HUDEP-2 (cell line): ENCODE measurements at regions not wholly inside any gene's neighbourhood (a gene's known extent, or its start where the extent isn't known, plus 50 kb on each side); places are given as distances from the start of the nearest gene placed in this dataset.

Source experiments
- DNase-seq, 76 experiments: peaks; one replicate each; lab custom pipeline; 2025; ENCODE audit not compliant: unreplicated experiment in 76 of 76; lab: John Stamatoyannopoulos, UW

DNA sequence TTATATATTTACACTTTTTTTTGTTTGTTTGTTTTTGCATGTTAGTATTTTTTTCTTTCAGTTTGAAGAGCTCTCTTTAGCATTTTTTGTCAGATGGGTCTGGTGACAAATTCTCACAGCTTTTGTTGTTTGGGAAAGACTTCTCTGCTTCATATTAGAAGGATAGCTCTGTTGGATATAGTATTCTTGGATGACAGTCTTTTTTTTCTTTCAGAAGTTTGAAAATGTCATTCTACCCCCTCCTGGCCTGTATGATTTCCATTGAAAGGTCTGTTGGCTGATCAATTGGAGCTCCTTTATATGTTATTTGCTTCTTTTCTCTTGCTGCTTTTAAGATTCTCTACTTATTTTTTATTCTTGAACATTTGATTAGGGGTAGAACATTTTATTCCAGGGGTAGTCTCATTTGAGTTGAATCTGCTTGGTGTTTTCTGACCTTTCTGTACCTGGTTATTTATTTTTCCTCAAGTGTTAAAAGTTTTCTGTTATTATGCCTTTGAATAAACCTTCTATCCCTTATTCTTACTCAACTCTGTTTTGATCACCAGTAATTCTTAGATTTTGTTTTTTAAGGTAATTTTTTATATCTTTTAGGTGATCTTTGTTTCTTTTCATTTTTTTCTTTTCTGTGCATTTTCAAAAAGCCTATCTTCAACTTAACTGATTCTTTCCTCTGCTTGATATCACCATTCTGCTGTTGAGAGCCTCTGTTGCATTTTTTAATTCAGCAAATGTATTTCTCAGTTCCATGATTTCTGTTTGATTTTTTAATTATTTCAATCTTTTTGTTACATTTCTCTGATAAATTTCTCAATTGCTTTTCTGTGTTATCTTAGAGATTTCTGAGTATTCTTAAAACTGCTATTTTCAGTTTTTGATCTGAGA lies 176.8 kb upstream of the ECI2 start:
- DNase-seq: no peak

DNA sequence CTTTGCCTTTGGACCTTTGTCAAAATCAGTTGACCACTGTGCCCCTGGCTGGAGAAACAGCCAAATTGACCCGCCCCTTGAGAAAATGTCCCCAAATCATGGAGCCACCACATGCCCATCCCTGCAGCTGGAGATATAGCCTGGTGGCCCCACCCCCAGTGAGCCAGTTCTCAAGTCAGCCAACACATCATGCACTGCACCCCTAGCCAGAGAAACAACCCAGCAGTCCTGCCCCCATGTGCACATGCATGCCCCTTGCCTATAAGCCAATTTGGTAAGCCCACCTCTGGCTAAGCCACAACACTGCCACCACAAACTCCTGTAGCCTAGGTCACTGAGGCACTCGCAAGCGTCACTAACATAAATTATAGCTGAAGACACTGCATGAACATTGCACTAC lies 174.2 kb upstream of the ECI2 start:
- DNase-seq: no peak

DNA sequence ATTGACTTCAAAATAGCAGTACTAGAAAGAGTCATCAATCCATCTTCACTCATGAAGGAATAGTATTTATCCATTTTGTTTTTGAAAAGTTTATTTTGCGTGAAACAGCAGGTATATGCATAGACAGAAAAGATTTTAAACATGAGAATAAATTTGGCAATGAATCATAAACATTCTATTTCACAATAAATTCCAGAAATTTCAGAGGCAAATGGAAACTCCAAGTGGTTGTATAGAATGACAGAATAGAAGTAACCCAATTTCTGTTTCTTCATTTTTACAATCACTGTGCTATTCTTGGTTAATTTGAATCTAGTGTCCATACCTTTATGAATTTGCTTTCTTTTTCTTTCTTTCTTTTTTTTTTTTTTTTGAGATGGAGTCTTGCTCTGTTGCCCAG lies 173.0 kb upstream of the ECI2 start:
- no peak for DNase-seq

DNA sequence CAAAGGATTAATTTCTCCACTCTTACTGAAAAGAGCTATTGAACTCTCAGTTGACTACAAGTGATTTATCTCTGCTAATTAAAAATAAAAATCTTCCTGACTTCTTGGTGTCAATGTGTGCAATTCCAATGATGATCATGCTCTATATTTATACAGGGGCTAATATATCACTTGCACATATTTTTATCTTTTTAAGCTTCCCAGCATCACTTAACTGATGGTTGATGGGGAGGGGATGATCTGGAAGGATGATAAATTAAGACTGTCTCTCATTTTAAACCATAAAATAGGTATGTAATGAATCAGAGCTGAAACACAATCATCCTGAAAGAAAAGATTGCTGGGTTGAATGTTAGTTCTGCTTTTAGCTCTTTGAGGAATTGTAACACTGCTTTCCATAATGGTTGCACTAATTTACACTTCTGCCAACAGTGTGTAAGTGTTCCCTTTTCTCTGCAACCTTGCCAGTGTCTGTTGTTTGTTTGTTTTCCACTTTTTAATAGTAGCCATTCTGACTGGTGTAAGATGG lies 169.6 kb upstream of the ECI2 start:
- no peak for DNase-seq

DNA sequence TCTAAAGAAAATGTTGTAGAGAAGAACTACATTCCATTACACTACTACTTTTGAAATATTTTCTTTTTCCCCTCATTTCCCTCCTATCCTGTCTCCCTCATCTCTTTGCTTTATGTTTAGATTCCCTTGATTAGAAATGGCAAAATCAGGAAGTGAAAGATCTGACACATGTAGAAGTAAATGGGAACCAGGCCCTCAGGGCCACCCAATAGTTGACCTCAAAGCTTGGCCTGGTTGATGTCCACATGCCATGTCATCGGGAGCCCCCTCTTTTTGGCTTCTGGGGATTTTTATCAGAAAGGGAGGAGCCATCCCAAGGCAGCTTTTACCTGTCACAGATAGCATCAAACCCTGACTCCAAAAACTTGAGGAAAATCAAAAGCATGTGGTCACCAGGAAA lies 168.3 kb upstream of the ECI2 start:
- no peak for DNase-seq

DNA sequence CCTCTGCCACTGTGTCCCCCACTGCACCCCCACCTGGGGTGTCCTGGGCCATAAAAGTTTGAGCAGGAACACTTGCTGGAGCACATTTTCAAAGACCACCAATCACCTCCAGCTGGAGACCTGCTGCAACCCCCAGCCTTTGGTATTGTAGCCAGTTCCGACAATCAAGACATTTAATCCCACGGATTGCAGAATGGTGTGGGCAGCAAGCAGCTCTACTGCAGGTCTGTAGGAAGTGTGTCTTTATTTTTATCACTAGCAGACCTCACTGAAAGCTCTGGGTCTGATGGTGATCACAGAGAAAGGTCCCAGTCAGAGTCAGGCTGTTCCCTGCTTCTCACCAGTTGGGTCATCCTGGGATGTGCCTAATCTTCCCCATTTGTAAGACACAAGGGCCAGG lies 167.1 kb upstream of the ECI2 start:
- no peak for DNase-seq

DNA sequence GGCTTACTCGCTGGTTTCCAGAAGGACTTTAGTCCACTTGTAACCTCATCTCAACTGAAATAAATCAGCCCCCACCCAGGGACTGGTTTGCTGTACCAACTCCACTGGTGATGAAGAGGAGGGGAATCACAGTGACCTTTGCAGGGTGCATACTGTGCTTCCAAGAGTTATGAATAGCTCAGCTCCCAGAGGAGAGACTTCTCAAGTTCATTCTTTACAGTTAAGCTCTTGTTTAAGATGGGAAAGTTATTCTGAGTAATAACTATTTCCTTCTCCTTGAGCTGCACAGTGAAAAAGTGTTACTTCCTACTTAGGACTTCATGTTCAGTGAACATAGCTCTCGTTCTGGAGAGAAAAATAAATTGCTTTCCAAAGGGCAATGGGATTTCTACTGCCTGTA lies 166.5 kb upstream of the ECI2 start:
- no peak for DNase-seq

DNA sequence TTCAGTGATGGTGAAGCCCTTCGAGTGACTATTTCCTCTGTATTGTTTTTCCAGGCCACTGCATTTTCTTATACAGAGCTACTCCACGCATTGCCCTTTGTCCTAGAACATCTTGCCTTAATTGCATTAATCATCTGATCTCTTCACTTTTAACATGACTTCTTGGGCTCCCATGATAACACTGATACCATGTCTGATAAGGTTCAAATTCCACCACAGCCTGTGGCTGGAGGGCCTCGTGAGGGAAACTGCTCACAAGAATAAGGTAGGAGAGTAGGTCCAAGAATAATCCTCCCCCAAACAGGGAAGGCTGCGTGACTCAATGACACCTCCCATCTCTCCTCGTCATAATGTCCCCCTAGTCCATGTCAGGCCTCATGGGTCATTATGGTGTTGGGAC lies 165.5 kb upstream of the ECI2 start:
- DNase-seq: peak in 1 of 76 experiments; percentile 20

DNA sequence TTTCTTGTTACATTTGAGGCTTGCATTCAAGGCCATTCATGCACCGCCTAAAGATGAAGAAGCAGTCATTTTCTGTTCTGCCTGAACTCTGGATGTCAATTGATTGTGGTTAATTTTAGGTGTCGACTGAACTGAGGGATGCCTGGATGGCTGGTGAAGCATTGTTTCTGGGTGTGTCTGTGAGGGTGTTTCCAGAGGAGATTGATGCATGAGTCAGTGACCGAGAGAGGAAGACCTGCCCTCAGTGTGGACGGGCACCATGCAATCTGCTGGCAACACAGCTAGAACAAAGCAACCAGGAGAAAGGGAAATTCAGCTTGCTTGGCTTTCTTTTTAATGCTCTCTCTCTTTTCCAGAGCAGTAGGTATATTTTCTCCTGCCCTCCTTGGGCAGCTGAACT lies 164.1 kb upstream of the ECI2 start:
- DNase-seq: peak in 8 of 76 experiments; percentile 3 to 38 (median 24)

DNA sequence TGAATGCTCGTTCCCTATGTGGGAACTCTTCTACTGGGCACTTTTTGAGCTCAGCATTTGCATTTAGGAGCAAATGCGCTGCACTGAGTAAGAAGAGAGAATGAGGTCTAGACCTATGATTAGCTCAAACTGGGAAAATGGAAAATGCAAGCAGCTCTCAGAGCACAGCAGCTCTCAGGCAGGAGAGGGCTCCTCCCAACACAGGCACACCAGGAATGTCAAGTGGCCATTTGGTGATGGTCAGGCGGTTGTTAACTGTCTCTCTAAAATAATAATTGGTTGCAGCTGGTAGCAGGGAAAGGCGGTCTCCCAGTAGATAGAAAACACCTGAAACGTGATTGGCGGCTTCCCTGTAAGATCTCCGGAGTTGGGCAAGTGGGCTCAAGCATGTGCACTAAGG lies 162.0 kb upstream of the ECI2 start:
- no peak for DNase-seq

DNA sequence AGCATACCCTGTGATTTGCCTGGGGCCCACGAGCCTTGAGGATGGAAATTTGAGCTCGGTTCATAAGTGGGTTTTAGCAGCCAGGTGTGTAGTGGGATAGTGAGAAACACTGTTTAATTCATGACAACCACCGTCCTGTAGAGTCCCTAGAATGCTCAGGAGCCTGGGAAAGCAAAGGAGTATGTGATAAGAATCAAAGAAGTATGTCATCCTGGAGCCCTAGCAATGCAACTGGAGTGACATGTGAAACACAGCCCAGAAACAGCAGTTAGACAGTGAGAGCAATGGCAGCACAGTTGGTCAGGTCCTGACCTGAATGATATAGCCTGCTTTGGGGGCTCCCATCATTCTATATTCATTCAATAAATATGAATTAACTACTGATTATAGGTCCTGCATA lies 161.2 kb upstream of the ECI2 start:
- no peak for DNase-seq

DNA sequence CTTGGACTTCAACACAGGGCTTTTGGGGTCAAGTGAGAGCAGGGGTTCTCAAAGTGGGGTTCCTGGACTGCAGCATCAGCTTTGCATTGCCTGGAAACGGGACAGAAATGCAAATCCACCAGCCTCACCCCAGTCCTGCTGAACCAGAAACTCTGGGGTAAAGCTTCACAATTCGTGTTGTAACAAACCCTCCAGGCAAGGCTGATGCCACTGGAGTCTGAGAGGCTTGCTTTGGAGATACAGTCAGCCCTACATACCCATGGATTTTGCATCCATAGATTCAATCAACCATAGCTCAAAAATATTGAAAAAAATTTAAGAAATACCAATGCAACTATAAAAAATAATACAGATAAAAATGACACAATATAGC lies 160.4 kb upstream of the ECI2 start:
- DNase-seq: no peak

DNA sequence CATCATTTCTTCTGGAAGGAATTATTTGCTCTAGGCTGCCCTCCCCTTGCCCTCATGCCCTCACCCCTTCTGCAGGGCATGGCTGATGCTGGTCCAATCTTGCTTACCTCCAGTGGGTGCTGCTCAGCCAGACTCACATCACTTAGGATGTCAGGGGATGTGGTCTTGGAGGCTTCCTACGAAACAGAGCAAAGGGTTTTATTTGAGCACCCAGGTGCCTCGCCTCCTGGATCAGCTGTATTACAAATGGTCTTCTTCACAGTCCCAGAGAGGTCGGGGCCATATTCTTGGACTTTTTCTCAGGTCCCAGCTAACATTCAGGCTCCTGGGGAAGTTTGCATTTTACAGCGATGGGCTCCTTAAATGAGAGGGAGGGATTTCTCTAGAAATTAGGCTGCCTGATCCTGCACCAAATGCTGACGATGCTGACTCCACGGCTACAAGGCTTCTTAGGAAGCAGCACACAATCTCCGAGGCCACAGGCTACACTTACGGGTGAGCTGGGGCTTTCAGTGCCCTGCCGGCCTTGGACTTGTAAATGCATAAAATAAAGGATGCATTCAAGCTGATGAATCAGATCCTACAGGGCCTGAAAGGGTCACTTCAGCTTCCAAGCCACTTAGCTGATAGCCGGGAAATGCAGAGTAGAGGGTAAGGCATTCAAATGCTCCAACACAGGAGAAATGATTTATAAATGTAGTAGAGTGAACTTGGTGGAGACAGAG lies 159.8 kb upstream of the ECI2 start:
- no peak for DNase-seq

DNA sequence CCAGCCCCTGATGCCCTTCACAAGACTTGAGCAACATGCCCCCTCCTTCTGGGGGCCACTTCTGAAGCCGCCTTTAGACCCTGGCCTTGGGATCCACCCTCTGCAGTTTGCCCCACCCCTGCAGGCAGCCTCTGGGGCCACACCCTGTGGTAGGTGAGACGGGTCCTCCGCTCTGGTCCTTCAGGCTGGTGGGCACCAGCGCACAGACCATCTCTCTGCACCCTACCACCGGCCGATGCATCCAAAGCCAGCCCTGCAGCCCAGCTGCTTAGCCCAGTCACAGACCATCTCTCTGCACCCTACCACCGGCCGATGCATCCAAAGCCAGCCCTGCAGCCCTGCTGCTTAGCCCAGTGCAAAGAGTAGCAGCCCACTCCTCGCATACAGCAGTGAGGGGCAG lies 159.3 kb upstream of the ECI2 start:
- no peak for DNase-seq

DNA sequence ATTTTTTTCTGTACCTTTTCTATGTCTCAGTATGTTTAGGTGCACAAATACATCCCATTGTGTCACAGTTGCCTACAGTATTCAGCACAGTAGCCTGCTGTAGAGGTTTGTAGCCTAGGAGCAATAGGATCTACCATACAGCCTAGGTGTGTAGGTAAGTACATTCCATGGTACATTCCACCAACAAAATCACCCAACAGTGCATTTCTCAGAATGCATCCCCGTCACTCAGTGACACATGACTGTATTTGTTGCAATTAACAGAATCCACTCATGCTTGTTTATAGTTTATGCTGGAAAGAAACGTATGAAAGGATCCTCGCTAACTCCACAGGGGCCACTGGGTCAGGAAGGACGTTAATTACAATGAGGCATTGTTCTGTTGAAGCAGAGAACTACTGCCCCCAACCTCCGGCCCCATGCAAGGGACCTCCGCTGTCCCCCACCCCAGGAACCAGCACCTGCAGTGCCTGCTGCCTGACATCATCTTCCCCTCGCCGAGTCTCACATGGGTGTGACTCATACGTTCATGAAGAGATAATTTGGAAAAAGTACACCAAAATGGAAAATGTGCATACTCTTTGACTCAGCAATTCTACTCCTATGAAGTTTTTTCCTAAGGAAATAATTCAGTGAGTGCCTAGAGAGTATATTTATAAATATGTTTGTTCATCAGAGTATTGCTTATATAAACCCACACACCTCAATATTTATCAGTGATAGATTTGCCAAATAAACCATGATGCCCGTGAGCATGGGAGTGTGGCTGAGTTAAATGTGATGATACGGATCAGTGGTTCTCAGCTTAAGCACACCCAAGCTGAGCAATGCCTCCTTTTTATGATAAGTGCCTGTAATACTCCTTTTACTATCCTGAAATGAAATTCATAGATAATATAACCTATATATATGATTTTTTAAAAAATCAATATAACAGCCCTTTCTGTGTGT lies 156.4 kb upstream of the ECI2 start:
- DNase-seq: peak in 32 of 76 experiments; percentile 5 to 60 (median 32)

DNA sequence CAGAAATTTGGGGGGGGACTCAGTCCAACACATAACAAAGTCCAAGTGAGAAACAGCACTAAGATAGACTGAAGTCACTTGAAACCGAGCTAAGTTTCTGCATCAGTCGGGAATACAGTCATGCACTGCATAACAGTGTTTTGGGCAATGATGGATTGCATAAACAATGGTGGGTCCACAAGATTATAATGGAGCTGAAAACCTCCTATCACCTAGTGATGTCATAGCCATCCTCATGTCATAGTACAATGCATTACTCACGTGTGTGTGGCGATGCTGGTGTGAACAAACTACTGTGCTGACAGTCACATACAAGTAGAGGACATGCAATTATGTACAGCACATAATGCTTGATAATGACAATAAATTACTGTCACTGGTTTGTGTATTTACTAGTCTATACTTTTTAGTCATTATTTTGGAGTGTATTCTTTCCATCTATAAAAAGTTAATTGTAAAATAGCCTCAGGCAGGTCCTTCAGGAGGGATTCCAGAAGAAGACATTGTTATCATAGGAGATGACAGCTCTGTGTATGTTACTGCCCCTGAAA lies 154.5 kb upstream of the ECI2 start:
- DNase-seq: no peak

DNA sequence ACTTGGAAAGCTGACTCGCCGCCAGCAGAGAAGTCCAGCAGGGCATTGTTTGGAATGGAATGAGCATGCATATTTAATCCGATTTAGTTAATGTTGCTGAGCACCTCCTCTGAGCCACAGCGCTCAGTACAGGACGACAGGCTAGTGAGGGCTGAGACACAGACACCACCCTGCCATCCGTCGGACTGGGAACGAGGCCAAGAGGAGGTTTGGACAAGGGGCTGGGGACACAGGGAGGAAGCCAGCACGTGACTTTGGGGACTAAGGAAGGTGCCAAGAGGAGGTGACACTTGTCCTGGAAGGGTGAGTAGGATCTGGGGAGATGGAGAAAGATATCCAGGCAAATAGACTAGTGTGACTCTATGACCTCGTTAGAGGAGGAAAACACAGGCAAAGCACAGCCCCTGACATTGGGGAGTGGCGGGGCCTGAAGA lies 152.5 kb upstream of the ECI2 start:
- DNase-seq: no peak

DNA sequence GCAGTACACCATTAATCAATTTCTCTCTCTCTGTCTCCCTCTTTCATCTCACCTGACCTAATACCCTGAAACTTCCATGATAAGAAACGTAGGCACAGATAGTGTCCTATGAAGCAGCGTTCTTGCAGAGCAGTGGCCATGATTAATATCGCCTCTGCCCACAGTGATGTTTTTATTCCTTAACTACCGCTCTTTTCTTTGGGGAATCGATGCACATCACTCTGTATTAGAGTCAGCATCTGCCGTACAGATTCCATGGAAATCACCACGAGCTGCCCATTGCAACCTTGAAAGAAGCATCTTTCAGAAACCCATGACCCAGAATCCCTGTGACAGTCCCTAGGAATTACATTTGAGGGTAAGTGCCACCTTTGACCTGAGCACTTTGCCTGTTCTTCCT lies 152.0 kb upstream of the ECI2 start:
- DNase-seq: no peak

DNA sequence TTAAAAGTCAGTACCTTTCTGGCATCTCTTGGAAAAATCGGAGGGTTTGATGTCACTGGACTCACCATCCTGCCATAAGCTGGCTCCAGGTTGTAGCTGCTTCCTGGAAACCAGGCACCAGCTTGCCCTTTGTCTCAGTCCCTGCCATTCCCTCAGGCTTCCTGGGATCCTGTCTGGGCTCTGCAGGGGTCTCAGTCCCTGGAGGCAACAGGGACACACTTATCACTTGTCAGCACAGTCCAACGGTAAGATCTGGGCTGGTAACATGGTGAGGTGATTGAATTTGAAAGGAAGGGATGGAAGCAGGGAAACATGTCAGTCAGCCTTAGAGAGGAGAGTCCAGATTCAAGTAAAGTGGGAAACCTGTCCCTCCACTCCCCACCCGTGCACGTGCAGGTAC lies 147.6 kb upstream of the ECI2 start:
- no peak for DNase-seq
